Smooth muscle cell (in vitro differentiated cells): ENCODE measurements at regions not wholly inside any gene's neighbourhood (a gene's known extent, or its start where the extent isn't known, plus 50 kb on each side); places are given as distances from the start of the nearest gene placed in this dataset.
"Not testable (repeated sequence)": the region's sequence is repeated elsewhere in the genome, so short reads cannot be mapped to it uniquely, and the experiment has no call there.

ENCODE experiments used
- DNase-seq: peaks from one replicate; lab custom pipeline; 2025; ENCODE audit not compliant: unreplicated experiment; lab: John Stamatoyannopoulos, UW
- H2AFZ ChIP-seq: fragments of 200-600 bp; sonication (generic); 2 replicates; pipeline ENCODE4 v1.6.0; 2016; ENCODE audit warnings: antibody characterized with exemption, low read depth, mild to moderate bottlenecking
- H3F3A ChIP-seq: fragments of 200-600 bp; sonication (generic); 2 replicates; pipeline ENCODE4 v1.6.0; 2017; ENCODE audit warnings: antibody characterized with exemption, low read depth
- H3K27ac ChIP-seq: fragments of 200-600 bp; sonication (generic); 2 replicates; pipeline ENCODE4 v1.5.1; 2016; ENCODE audit warnings: low read depth, mild to moderate bottlenecking
- H3K27me3 ChIP-seq: fragments of 200-600 bp; sonication (generic); 2 replicates; pipeline ENCODE4 v1.6.1; 2016; ENCODE audit warnings: low read depth, mild to moderate bottlenecking
- H3K36me3 ChIP-seq: fragments of 200-600 bp; sonication (generic); 2 replicates; pipeline ENCODE4 v1.5.1; 2016; ENCODE audit warnings: low read depth
- H3K4me1 ChIP-seq: fragments of 200-600 bp; sonication (generic); 2 replicates; pipeline ENCODE4 v1.5.1; 2016; ENCODE audit warnings: low read depth
- H3K4me2 ChIP-seq: fragments of 200-600 bp; sonication (generic); 2 replicates; pipeline ENCODE4 v1.6.0; 2016; ENCODE audit warnings: mild to moderate bottlenecking
- H3K4me3 ChIP-seq: fragments of 200-600 bp; sonication (generic); 2 replicates; pipeline ENCODE4 v1.5.1; 2016; ENCODE audit warnings: mild to moderate bottlenecking
- H3K79me2 ChIP-seq: fragments of 200-600 bp; sonication (generic); 2 replicates; pipeline ENCODE4 v1.6.0; 2016; ENCODE audit warnings: low read depth, mild to moderate bottlenecking
- H3K9ac ChIP-seq: fragments of 200-600 bp; sonication (generic); 2 replicates; pipeline ENCODE4 v1.6.0; 2016; ENCODE audit warnings: low read depth
- H3K9me3 ChIP-seq: fragments of 200-600 bp; sonication (generic); replicated peaks from 2 replicates; pipeline ENCODE4 v1.5.1; 2016; ENCODE audit warnings: low read depth
- H4K20me1 ChIP-seq: fragments of 200-600 bp; sonication (generic); 2 replicates; pipeline ENCODE4 v1.6.0; 2016; ENCODE audit warnings: low read depth
- CTCF ChIP-seq: fragments of 200-600 bp; sonication (generic); IDR thresholded peaks from 2 replicates; pipeline ENCODE4 v1.5.1; 2017; ENCODE audit warnings: borderline replicate concordance, mild to moderate bottlenecking, antibody characterized with exemption; ENCODE audit not compliant: insufficient read depth, poor library complexity, severe bottlenecking
- WGBS: methylation state at CpG from one replicate; pipeline ENCODE4 v1.1.7; 2016; ENCODE audit warnings: low lambda C conversion rate; 5-methylcytosine and 5-hydroxymethylcytosine counted together

DNA sequence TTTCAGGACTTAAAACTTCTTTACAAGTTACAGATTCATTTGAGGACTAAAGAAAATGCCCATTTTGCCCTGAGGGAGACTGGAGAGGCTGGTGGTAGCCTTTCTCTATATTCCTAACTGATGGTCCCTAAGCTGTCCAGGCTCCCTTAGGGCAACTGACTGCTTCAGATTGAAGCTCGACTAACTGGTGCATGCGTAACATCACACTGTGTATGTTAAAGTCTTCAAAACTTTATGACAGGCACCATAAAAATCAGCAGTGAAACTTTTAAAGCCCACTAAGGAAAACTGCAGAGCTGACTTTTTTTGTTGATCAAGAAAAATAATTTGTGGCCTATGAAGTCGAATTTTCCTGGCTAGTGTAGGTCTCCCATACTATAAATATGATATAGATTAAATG, 233.0 kb upstream of the RPS23 start:
- TF ChIP-seq CTCF = no peak
- Histone ChIP-seq H3K36me3 (no peaks in the 10 kb centered on the region), H3K27ac (no peak overlapping the region), H3F3A (no peaks in the 10 kb centered on the region), H2AFZ (no peak overlapping the region), H3K27me3 (no peaks in the 10 kb centered on the region), H4K20me1 (no peaks in the 10 kb centered on the region), H3K9ac (no peak overlapping the region), H3K9me3 (no peaks in the 10 kb centered on the region), H3K4me2 (no peak overlapping the region), H3K4me1 (peaks cover 3% of the 10 kb centered on the region), H3K4me3 (no peak overlapping the region), H3K79me2 (no peaks in the 10 kb centered on the region)
- DNase-seq = no peak
- 84% methylated on average over 3 of the region's 3 CpGs for WGBS

- no peaks in the 10 kb centered on the region for H3K79me2 ChIP-seq
- no peak overlapping the region for H3K4me3 ChIP-seq
- no peaks in the 10 kb centered on the region for H3K9me3 ChIP-seq
- no peak for DNase-seq
- no peak for TF ChIP-seq CTCF
- H3K4me2 ChIP-seq = no peak overlapping the region
- no peaks in the 10 kb centered on the region for H3F3A ChIP-seq
- no peaks in the 10 kb centered on the region for H4K20me1 ChIP-seq
- H3K27ac ChIP-seq = no peak overlapping the region
- H3K27me3 ChIP-seq = no peaks in the 10 kb centered on the region
- WGBS = 85% methylated on average over 1 of the region's 1 CpG
- H3K36me3 ChIP-seq = no peaks in the 10 kb centered on the region
- H3K9ac ChIP-seq = no peak overlapping the region
- peaks cover 3% of the 10 kb centered on the region for H3K4me1 ChIP-seq
- no peak overlapping the region for H2AFZ ChIP-seq
These were observed 231.6 kb upstream of the RPS23 start for GRCh38 chr5:82509762-82510161.

- not testable (repeated sequence) for H3K4me1 ChIP-seq, H4K20me1 ChIP-seq, H3K27ac ChIP-seq, H3K36me3 ChIP-seq, H3K4me2 ChIP-seq, H3K4me3 ChIP-seq, DNase-seq, H3F3A ChIP-seq, H3K79me2 ChIP-seq, H3K9me3 ChIP-seq, H3K27me3 ChIP-seq, H2AFZ ChIP-seq, H3K9ac ChIP-seq
- WGBS = 85% methylated on average over 3 of the region's 3 CpGs
These were observed 228.2 kb upstream of the RPS23 start for GRCh38 chr5:82506390-82506789.

DNA sequence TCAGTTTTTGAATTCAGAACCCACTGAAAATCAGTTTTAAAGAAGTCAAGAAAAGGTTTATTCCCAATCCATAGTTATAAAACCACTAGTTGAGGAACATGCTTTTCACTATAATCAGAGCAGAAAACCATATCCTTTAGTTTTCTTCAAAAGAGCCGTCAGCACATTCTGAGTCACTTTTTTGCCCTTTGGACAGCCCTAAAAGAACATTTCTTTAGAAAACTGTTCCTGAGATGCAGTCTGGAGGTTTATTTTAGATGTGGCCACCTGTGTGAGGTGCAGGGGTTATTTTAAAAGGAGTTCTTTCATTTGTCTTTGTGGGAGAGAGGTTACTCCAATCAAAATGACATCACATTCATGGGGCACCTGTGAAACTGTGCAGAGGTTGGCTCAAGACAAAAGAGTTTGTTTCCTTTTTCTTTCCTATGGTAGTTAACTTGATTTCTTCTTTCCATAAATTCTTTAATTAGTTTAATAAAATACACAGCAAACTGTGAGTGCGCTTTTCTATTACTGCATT, 221.6 kb upstream of the RPS23 start:
- Histone ChIP-seq H3K4me1 (no peaks in the 10 kb centered on the region), H3K27me3 (no peaks in the 10 kb centered on the region), H3K4me2 (no peak overlapping the region), H4K20me1 (no peaks in the 10 kb centered on the region), H3K9me3 (no peaks in the 10 kb centered on the region), H3K36me3 (no peaks in the 10 kb centered on the region), H3K79me2 (no peaks in the 10 kb centered on the region), H2AFZ (no peak overlapping the region), H3K4me3 (no peak overlapping the region), H3K9ac (no peak overlapping the region), H3F3A (no peaks in the 10 kb centered on the region), H3K27ac (no peak overlapping the region)
- no peak for TF ChIP-seq CTCF
- WGBS = 73% methylated on average over 2 of the region's 2 CpGs
- no peak for DNase-seq
